Endothelial cell of umbilical vein (primary cell): ENCODE measurements at regions not wholly inside any gene's neighbourhood (a gene's known extent, or its start where the extent isn't known, plus 50 kb on each side); places are given as distances from the start of the nearest gene placed in this dataset.
"Not testable (repeated sequence)": the region's sequence is repeated elsewhere in the genome, so short reads cannot be mapped to it uniquely, and the experiment has no call there.

Experiments used
- BruUV-seq: library from RNA; stranded (reverse); fragments of 400-500 nt; replicated peaks from 2 replicates; lab custom pipeline; 2021; lab: Mats Ljungman, UMichigan
- CTCF ChIA-PET: fragments of 300-600, 350-600 bp; sonication (Branson Sonifier 250); formaldehyde crosslinking; loops from one replicate; lab custom pipeline; 2021; ENCODE audit warnings: antibody characterized with exemption, inconsistent platforms; lab: Charles Lee
- POLR2A ChIA-PET: fragments of 300-600, 350-600 bp; sonication (Branson Sonifier 250); formaldehyde crosslinking; loops from one replicate; lab custom pipeline; 2021; ENCODE audit warnings: antibody characterized with exemption, inconsistent platforms; lab: Charles Lee
- DNase-seq: peaks from one replicate; pipeline ENCODE4 v3.0.0-alpha.2; 2011; ENCODE audit warnings: low read depth, low spot score
- FAIRE-seq: peaks from 2 replicates; lab custom pipeline; 2011; peaks lifted over from hg19 to GRCh38; lab: Jason Lieb, UNC
- H2AFZ ChIP-seq: 2 replicates; pipeline ENCODE4 v1.6.0; 2012; ENCODE audit warnings: low read depth, low read length, control low read depth, inconsistent platforms
- H3K27ac ChIP-seq: 2 replicates; pipeline ENCODE4 v1.5.1; 2011; ENCODE audit warnings: low read depth, mild to moderate bottlenecking, control low read depth, low read length, moderate library complexity; ENCODE audit not compliant: insufficient read depth
- H3K27me3 ChIP-seq, 2 experiments: 2 replicates each; pipeline versions ENCODE4 v1.6.0 to v1.6.1; 2011; ENCODE audit warnings: low read length in 2 of 2, mixed read lengths in 1 of 2; ENCODE audit not compliant: control insufficient read depth in 2 of 2, insufficient read depth in 2 of 2
- H3K36me3 ChIP-seq, 2 experiments: 2 replicates in 1 of 2; 3 replicates in 1 of 2; pipeline ENCODE4 v1.5.1; 2011; ENCODE audit warnings: low read length in 2 of 2, mild to moderate bottlenecking in 1 of 2, moderate library complexity in 1 of 2; ENCODE audit not compliant: control insufficient read depth in 2 of 2, insufficient read depth in 2 of 2; ENCODE audit errors: extremely low read depth in 1 of 2
- H3K4me1 ChIP-seq: 3 replicates; pipeline ENCODE4 v1.5.1; 2011; ENCODE audit warnings: mild to moderate bottlenecking, low read length; ENCODE audit not compliant: control insufficient read depth, insufficient read depth; ENCODE audit errors: extremely low read depth
- H3K4me2 ChIP-seq: 2 replicates; pipeline ENCODE4 v1.6.1; 2011; ENCODE audit warnings: low read length, control low read depth, mixed read lengths; ENCODE audit not compliant: insufficient read depth
- H3K4me3 ChIP-seq, 3 experiments: fragments of 200-600 bp in 1 of 3; sonication (generic), shearing (Covaris generic) in 1 of 3; replicated peaks in 1 of 3; 2 replicates each; pipeline ENCODE4 v1.5.1; 2011 to 2016; ENCODE audit warnings: control low read depth in 3 of 3, low read length in 3 of 3, mild to moderate bottlenecking in 2 of 3, inconsistent platforms in 1 of 3, low read depth in 1 of 3, moderate library complexity in 1 of 3; ENCODE audit not compliant: insufficient read depth in 1 of 3
- H3K79me2 ChIP-seq: 2 replicates; pipeline ENCODE4 v1.6.0; 2012; ENCODE audit warnings: low read length, inconsistent platforms; ENCODE audit not compliant: control insufficient read depth, insufficient read depth
- H3K9ac ChIP-seq: replicated peaks from 2 replicates; pipeline ENCODE3; 2011; ENCODE audit warnings: low read length, control low read depth; ENCODE audit not compliant: insufficient read depth; ENCODE audit errors: extremely low read depth
- H3K9me1 ChIP-seq: replicated peaks from 3 replicates; pipeline ENCODE4 v1.6.0; 2011; ENCODE audit warnings: mild to moderate bottlenecking, low read length; ENCODE audit not compliant: control insufficient read depth, insufficient read depth; ENCODE audit errors: extremely low read depth
- H3K9me3 ChIP-seq: replicated peaks from 2 replicates; pipeline ENCODE4 v1.5.1; 2012; ENCODE audit warnings: low read length, inconsistent platforms; ENCODE audit not compliant: control insufficient read depth, insufficient read depth
- H4K20me1 ChIP-seq: replicated peaks from 2 replicates; pipeline ENCODE3; 2011; ENCODE audit warnings: mild to moderate bottlenecking, low read length; ENCODE audit not compliant: control insufficient read depth, insufficient read depth; ENCODE audit errors: extremely low read depth
- FOS ChIP-seq: IDR thresholded peaks from 2 replicates; pipeline ENCODE4 v1.6.1; 2011; ENCODE audit warnings: mild to moderate bottlenecking, low read length, moderate library complexity, borderline replicate concordance; ENCODE audit not compliant: insufficient read depth
- JUN ChIP-seq: IDR thresholded peaks from 2 replicates; pipeline ENCODE4 v1.6.1; 2011; ENCODE audit warnings: borderline replicate concordance, low read depth; ENCODE audit not compliant: insufficient read length, insufficient read depth
- POLR2A ChIP-seq: IDR thresholded peaks from 2 replicates; pipeline ENCODE4 v1.6.1; 2012; ENCODE audit warnings: low read depth, mild to moderate bottlenecking, control low read depth, low read length
- dilution Hi-C: fragments of 300-500 bp; cut with MboI; formaldehyde crosslinking; loops from one replicate; pipeline ENCODE4 v1.15.0; 2019; ENCODE audit warnings: low sequenced_read_pairs; ENCODE audit not compliant: extremely low pct_ligation_motif_present
- intact Hi-C: fragments of 100-400 bp; cut with micrococcal nuclease; formaldehyde crosslinking; loops from one replicate; pipeline ENCODE4 v1.10.0; 2022
- TF ChIP-seq, protein P1 (sequence below): IDR thresholded peaks from 2 replicates; pipeline ENCODE4 v1.6.1; 2011; ENCODE audit not compliant: insufficient read depth, insufficient read length
- TF ChIP-seq, protein P2 (sequence below), 2 donors: IDR thresholded peaks; 1 replicate in 1 of 2; 2 replicates in 1 of 2; pipeline ENCODE4 v1.5.1; 2011; ENCODE audit warnings: low read length in 2 of 2, mild to moderate bottlenecking in 2 of 2, moderate library complexity in 2 of 2, control low read depth in 1 of 2, inconsistent platforms in 1 of 2, low read depth in 1 of 2; ENCODE audit not compliant: insufficient read depth in 1 of 2; ENCODE audit errors: extremely low read depth in 1 of 2

DNA sequence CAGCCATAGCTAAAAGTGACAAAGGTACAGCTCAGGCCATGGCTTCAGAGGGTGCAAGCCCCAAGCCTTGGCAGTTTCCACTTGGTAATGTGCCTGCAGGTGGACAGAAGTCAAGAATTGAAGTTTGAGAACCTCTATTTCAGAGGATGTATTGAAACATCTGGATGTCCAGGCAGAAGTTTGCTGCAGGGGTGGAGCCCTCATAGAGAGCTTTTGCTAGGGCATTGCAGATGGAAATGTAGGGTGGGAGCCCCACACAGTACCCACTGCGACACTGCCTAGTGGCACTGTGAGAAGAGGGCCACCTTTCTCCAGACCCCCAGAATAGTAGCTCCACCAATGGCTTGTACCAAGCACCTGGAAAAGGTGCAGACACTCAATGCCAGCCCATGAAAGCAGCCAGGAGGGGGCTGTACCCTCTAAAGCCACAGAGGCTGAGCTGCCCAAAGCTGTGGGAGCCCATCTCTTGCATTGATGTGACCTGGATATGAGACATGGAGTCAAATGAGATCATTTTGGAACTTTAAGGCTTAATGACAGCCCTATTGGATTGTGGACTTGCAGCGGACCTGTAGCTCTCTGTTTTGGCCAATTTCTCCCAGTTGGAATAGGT, 1299.4 kb upstream of the MAP3K7 start:
- BruUV-seq: no TSS peak

DNA sequence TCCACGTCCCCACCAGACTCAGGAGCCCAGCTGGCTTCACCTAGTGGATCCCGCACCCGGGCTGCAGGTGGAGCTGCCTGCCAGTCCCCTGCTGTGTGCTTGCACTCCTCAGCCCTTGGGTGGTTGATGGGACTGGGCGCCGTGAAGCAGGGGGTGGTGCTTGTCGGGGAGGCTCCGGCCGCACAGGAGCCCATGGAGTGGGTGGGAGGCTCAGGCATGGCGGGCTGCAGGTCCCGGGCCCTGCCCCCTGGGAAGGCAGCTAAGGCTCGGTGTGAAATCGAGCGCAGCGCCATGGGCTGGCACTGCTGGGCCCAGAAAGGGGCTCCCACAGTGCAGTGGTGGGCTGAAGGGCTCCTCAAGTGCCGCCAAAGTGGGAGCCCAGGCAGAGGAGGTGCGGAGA, 1294.9 kb upstream of the MAP3K7 start:
- H3K4me2 ChIP-seq, H4K20me1 ChIP-seq, H2AFZ ChIP-seq, H3K4me1 ChIP-seq, H3K27ac ChIP-seq, BruUV-seq, H3K9me3 ChIP-seq, FAIRE-seq, dilution Hi-C loops, H3K4me3 ChIP-seq, H3K9me1 ChIP-seq, intact Hi-C loops, H3K36me3 ChIP-seq, DNase-seq, H3K9ac ChIP-seq, CTCF ChIA-PET, POLR2A ChIA-PET, H3K27me3 ChIP-seq, H3K79me2 ChIP-seq: not testable (repeated sequence)

More for the DNA sequence above, 1299.4 kb upstream of the MAP3K7 start:
- H4K20me1 ChIP-seq: no peaks in the 10 kb centered on the region
- TF ChIP-seq, protein P1, sequence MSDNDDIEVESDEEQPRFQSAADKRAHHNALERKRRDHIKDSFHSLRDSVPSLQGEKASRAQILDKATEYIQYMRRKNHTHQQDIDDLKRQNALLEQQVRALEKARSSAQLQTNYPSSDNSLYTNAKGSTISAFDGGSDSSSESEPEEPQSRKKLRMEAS: no peak
- TF ChIP-seq FOS (no peak), JUN (no peak), POLR2A (no peak)
- TF ChIP-seq, protein P2, sequence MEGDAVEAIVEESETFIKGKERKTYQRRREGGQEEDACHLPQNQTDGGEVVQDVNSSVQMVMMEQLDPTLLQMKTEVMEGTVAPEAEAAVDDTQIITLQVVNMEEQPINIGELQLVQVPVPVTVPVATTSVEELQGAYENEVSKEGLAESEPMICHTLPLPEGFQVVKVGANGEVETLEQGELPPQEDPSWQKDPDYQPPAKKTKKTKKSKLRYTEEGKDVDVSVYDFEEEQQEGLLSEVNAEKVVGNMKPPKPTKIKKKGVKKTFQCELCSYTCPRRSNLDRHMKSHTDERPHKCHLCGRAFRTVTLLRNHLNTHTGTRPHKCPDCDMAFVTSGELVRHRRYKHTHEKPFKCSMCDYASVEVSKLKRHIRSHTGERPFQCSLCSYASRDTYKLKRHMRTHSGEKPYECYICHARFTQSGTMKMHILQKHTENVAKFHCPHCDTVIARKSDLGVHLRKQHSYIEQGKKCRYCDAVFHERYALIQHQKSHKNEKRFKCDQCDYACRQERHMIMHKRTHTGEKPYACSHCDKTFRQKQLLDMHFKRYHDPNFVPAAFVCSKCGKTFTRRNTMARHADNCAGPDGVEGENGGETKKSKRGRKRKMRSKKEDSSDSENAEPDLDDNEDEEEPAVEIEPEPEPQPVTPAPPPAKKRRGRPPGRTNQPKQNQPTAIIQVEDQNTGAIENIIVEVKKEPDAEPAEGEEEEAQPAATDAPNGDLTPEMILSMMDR (IDR thresholded peaks at IDR 0.05; ENCODE audit: extremely low read depth in 1 of 2, insufficient read depth in 1 of 2, low read depth in 1 of 2, low read length in 2 of 2): no peak
- H3K79me2 ChIP-seq: no peaks in the 10 kb centered on the region
- no peaks in the 10 kb centered on the region for H3K27me3 ChIP-seq
- H3K9me1 ChIP-seq: no peaks in the 10 kb centered on the region
- no peak overlapping the region for H3K4me2 ChIP-seq
- H3K4me3 ChIP-seq: no peak overlapping the region
- DNase-seq (no peak), FAIRE-seq (no peak)
- H3K4me1 ChIP-seq: no peaks in the 10 kb centered on the region
- H2AFZ ChIP-seq: no peak overlapping the region
- no peak overlapping the region for H3K27ac ChIP-seq
- H3K9me3 ChIP-seq: no peaks in the 10 kb centered on the region
- POLR2A ChIA-PET: no interaction called here
- H3K9ac ChIP-seq: no peak overlapping the region
- CTCF ChIA-PET: no interaction called here
- dilution Hi-C loops (no loop called here), intact Hi-C loops (no loop called here)
- H3K36me3 ChIP-seq: no peaks in the 10 kb centered on the region
